Vagina (tissue), 2 donors: ENCODE measurements at regions not wholly inside any gene's neighbourhood (a gene's known extent, or its start where the extent isn't known, plus 50 kb on each side); places are given as distances from the start of the nearest gene placed in this dataset.

Source experiments
- CTCF ChIP-seq, 3 experiments: fragments of 450-650 bp in 2 of 3; fragments of 200-600 bp in 1 of 3; sonication (generic) in 1 of 3; IDR thresholded peaks; one replicate each; pipeline ENCODE4 v1.5.1; 2017 to 2019; ENCODE audit warnings: antibody characterized with exemption in 3 of 3, mild to moderate bottlenecking in 2 of 3, moderate library complexity in 2 of 3
- POLR2A ChIP-seq, 2 donors: fragments of 450-650 bp; IDR thresholded peaks; one replicate each; pipeline ENCODE4 v1.6.1; 2017; ENCODE audit warnings: antibody characterized with exemption in 2 of 2, mild to moderate bottlenecking in 2 of 2, moderate library complexity in 2 of 2
- POLR2AphosphoS5 ChIP-seq, 2 donors: sonication (generic); formaldehyde crosslinking; IDR thresholded peaks; one replicate each; pipeline ENCODE4 v1.9.0; 2017; ENCODE audit warnings: antibody characterized with exemption in 2 of 2, mild to moderate bottlenecking in 2 of 2, low read depth in 1 of 2; ENCODE audit not compliant: insufficient read depth in 1 of 2

- TF ChIP-seq CTCF (IDR thresholded peaks at IDR 0.05) (no peak), POLR2A (IDR thresholded peaks at IDR 0.05) (no peak), POLR2AphosphoS5 (IDR thresholded peaks at IDR 0.05; ENCODE audit: insufficient read depth in 1 of 2, low read depth in 1 of 2) (no peak)
These were observed 271.5 kb upstream of the C1orf87 start for GRCh38 chr1:60345049-60345448.
